ENCODE measurements at regions not wholly inside any gene's neighbourhood (a gene's known extent, or its start where the extent isn't known, plus 50 kb on each side); places are given as distances from the start of the nearest gene placed in this dataset.

DNA sequence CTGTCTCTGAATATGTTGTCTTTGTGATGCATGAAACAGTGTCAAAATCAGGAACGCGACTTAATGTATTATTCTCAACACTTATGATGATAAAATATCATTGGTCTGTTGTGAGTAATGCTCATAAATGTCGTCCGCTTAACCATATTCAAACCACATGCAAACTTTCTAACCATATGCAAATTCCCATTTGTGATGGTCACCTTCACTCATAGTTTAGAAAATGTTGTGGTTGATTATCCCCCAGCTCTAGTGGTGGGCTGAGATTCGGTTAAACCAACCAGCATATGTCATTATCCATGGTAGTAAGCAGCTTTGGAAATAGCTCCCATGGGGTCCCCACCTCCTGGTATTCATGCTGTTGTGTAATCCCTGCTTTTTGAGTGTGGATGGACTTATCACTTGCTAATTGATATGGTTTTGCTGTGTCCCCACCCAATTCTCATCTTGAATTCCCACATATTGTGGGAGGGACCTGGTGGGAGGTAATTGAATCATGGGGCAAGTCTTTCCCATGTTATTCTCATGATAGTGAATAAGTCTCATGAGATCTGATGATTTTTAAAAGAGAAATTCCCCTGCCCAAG is 360.0 kb upstream of the TSHZ2 start:
- H3K4me1 ChIP-seq = no peaks in the 10 kb centered on the region
- H3K4me3 ChIP-seq = no peak overlapping the region
- H3K27me3 ChIP-seq = no peaks in the 10 kb centered on the region
- no peaks in the 10 kb centered on the region for H3K9me3 ChIP-seq
- 82 to 88% methylated on average over 5 of the region's 5 CpGs for WGBS, 2 donors
- H3K36me3 ChIP-seq = no peaks in the 10 kb centered on the region
- H3K27ac ChIP-seq = no peak overlapping the region
- TF ChIP-seq, protein P1, sequence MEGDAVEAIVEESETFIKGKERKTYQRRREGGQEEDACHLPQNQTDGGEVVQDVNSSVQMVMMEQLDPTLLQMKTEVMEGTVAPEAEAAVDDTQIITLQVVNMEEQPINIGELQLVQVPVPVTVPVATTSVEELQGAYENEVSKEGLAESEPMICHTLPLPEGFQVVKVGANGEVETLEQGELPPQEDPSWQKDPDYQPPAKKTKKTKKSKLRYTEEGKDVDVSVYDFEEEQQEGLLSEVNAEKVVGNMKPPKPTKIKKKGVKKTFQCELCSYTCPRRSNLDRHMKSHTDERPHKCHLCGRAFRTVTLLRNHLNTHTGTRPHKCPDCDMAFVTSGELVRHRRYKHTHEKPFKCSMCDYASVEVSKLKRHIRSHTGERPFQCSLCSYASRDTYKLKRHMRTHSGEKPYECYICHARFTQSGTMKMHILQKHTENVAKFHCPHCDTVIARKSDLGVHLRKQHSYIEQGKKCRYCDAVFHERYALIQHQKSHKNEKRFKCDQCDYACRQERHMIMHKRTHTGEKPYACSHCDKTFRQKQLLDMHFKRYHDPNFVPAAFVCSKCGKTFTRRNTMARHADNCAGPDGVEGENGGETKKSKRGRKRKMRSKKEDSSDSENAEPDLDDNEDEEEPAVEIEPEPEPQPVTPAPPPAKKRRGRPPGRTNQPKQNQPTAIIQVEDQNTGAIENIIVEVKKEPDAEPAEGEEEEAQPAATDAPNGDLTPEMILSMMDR (IDR thresholded peaks at IDR 0.05) = no peak
- TF ChIP-seq POLR2A (IDR thresholded peaks at IDR 0.05) = no peak
- no peak for DNase-seq (ENCODE audit: low spot score in 2 of 2)

DNA sequence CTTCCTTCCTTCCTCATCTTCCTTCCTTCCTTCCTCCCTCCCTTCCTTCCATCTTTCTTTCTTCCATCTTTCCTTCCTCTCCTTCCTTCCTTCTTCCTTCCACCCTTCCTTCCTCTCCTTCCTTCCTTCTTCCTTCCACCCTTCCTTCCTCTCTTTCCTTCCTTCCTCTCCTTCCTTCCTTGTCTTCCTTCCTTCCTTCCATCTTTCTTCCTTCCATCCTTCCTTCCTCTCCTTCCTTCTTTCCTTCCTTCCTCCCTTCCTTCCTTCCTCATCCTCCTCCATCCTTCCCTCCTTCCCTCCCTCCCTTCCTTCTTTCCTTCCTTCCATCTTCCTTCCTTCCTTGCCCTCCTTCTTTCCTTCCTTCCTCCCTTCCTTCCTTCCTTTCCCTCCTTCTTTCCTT is 361.4 kb upstream of the TSHZ2 start:
- Histone ChIP-seq H3K4me3 (no peak overlapping the region), H3K9me3 (no peaks in the 10 kb centered on the region), H3K27ac (no peak overlapping the region), H3K4me1 (no peaks in the 10 kb centered on the region), H3K36me3 (no peaks in the 10 kb centered on the region), H3K27me3 (no peaks in the 10 kb centered on the region)
- TF ChIP-seq, protein P1 (IDR thresholded peaks at IDR 0.05) = no peak
- TF ChIP-seq POLR2A (IDR thresholded peaks at IDR 0.05) (no peak), EP300 (IDR thresholded peaks at IDR 0.05) (no peak)
- no peak for DNase-seq (ENCODE audit: low spot score in 2 of 2)

DNA sequence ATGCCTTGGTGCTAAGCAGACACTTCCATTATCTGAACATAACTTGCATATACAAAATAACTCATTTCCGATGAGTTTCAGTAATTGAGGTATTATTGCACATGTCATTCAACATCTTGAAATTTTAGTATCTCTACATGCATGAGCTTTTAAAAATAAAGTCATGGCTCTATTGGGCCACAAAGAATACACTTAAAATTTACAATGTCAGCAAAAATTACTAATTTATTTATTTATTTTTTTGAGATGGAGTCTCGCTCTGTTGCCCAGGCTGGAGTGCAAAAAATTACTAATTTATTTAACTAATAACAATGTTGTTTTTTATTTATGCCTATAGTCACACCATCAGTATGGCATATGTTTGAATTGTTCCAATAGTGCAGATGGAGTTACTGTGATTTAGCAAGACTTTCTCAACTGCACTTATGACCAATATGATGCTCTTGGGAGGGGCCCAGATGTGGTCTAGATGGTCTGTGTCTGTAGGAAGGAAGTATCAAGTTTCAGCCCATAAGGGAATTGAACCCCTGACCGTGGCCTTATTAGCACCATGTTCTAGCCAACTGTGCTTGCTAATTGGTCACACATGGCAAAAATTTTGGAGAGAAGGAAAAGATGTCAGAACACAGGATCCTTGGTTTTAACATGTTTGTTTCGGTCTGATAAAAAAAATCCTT is 370.7 kb upstream of the TSHZ2 start:
- 66 to 74% methylated on average over 4 of the region's 4 CpGs for WGBS, 2 donors
- Histone ChIP-seq H3K27ac (no peak overlapping the region), H3K4me3 (no peak overlapping the region), H3K9me3 (peaks cover 0 to 15% (median 2%) of the 10 kb centered on the region in 4 donors), H3K27me3 (no peaks in the 10 kb centered on the region), H3K4me1 (no peaks in the 10 kb centered on the region), H3K36me3 (no peaks in the 10 kb centered on the region)
- TF ChIP-seq, protein P1 (IDR thresholded peaks at IDR 0.05) = no peak
- TF ChIP-seq EP300 (IDR thresholded peaks at IDR 0.05) (peak in 1 of 2 donors; percentile 65), POLR2A (IDR thresholded peaks at IDR 0.05) (no peak)
- DNase-seq (ENCODE audit: low spot score in 2 of 2) = peak in 1 of 2 donors; percentile 59

DNA sequence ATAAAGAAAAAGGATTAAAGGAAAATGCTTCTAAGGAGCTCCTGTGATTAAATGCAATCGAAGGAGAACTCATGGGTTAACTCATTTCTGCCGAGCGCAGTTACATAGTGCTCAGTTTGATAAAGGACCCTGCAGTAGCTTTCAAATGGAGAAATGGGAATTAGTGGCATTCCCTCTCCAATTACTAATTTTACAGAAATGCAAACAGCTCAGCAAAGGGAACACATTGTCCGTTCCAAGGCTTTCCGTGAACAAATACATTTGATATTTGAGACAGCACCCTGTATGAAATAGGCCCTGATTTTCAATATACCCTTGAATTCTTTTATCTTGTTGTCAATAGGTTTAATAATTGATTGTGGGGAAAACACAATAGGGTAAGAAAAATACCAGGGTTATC is 375.9 kb upstream of the TSHZ2 start:
- 61 to 66% methylated on average over 5 of the region's 5 CpGs for WGBS, 2 donors
- Histone ChIP-seq H3K4me3 (no peak overlapping the region), H3K27ac (no peak overlapping the region), H3K27me3 (no peaks in the 10 kb centered on the region), H3K9me3 (peaks cover 0 to 10% (median 2%) of the 10 kb centered on the region in 4 donors), H3K4me1 (no peaks in the 10 kb centered on the region), H3K36me3 (no peaks in the 10 kb centered on the region)
- TF ChIP-seq, protein P1 (IDR thresholded peaks at IDR 0.05) = no peak
- TF ChIP-seq EP300 (IDR thresholded peaks at IDR 0.05) (no peak), POLR2A (IDR thresholded peaks at IDR 0.05) (no peak)
- no peak for DNase-seq (ENCODE audit: low spot score in 2 of 2)

DNA sequence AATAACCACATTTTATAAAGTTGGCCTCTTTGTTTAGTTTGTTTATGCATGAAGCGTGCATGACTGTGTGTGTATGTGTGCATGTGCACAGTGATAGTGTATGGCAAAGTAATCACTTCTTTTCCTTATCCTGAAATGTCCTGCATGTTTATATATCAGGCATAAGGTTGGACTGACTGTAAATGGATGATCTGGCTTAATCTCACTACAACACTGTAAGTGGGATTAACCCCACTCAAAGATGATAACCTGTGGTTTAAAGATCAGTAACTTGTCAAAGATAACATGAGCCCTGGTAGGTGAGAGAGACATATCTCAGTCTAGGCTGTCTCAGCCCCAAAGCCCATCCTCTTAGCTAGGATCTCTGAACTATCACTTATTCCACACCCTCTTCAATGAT is 376.6 kb upstream of the TSHZ2 start:
- Histone ChIP-seq H3K36me3 (no peaks in the 10 kb centered on the region), H3K27me3 (no peaks in the 10 kb centered on the region), H3K27ac (no peak overlapping the region), H3K4me3 (no peak overlapping the region), H3K9me3 (peaks cover 0 to 5% (median 0%) of the 10 kb centered on the region in 4 donors), H3K4me1 (no peaks in the 10 kb centered on the region)
- TF ChIP-seq, protein P1 (IDR thresholded peaks at IDR 0.05) = no peak
- TF ChIP-seq EP300 (IDR thresholded peaks at IDR 0.05) = no peak
- no peak for TF ChIP-seq POLR2A (IDR thresholded peaks at IDR 0.05)
- no peak for DNase-seq (ENCODE audit: low spot score in 2 of 2)
- 71 to 82% methylated on average over 1 of the region's 1 CpG for WGBS, 2 donors

All from tibial nerve (tissue), 4 donors.